SJCRH30 (cell line): ENCODE measurements at regions not wholly inside any gene's neighbourhood (a gene's known extent, or its start where the extent isn't known, plus 50 kb on each side); places are given as distances from the start of the nearest gene placed in this dataset.

ENCODE experiments used
- DNase-seq, 2 experiments: peaks; one replicate each; pipeline ENCODE4 v3.0.0-alpha.2; 2015 to 2020
- H3K27ac ChIP-seq: fragments of 250-450 bp; sonication (Bioruptor Pico); 2 replicates; pipeline ENCODE4 v1.5.1; 2020; ENCODE audit warnings: mild to moderate bottlenecking, moderate library complexity
- H3K27me3 ChIP-seq: fragments of 250-450 bp; sonication (Bioruptor Pico); 2 replicates; pipeline ENCODE4 v1.5.1; 2020; ENCODE audit warnings: mild to moderate bottlenecking, moderate library complexity
- H3K36me3 ChIP-seq: fragments of 250-450 bp; sonication (Bioruptor Pico); 2 replicates; pipeline ENCODE4 v1.5.1; 2020; ENCODE audit warnings: mild to moderate bottlenecking, moderate library complexity
- H3K4me1 ChIP-seq: fragments of 250-450 bp; sonication (Bioruptor Pico); 2 replicates; pipeline ENCODE4 v1.5.1; 2020; ENCODE audit warnings: mild to moderate bottlenecking, moderate library complexity
- H3K4me3 ChIP-seq: fragments of 250-450 bp; sonication (Bioruptor Pico); 2 replicates; pipeline ENCODE4 v1.5.1; 2020; ENCODE audit warnings: mild to moderate bottlenecking, moderate library complexity
- H3K9me3 ChIP-seq: fragments of 250-450 bp; sonication (Bioruptor Pico); replicated peaks from 2 replicates; pipeline ENCODE4 v1.5.1; 2020; ENCODE audit warnings: mild to moderate bottlenecking, moderate library complexity

- Histone ChIP-seq H3K4me3 (no peak overlapping the region), H3K27me3 (no peaks in the 10 kb centered on the region), H3K36me3 (no peaks in the 10 kb centered on the region), H3K4me1 (no peaks in the 10 kb centered on the region), H3K27ac (no peak overlapping the region), H3K9me3 (no peaks in the 10 kb centered on the region)
- DNase-seq, result no peak
These were observed 135.0 kb upstream of the ZNF804A start for GRCh38 chr2:184463102-184463865.

GRCh38 chr2:184463866-184464248, 134.5 kb upstream of the ZNF804A start:
- H3K27me3 ChIP-seq, result no peaks in the 10 kb centered on the region
- DNase-seq, result no peak

GRCh38 chr2:184468826-184469225, 129.5 kb upstream of the ZNF804A start:
- Histone ChIP-seq H3K9me3 (no peaks in the 10 kb centered on the region), H3K36me3 (no peaks in the 10 kb centered on the region), H3K27me3 (no peaks in the 10 kb centered on the region), H3K4me3 (no peak overlapping the region), H3K27ac (no peak overlapping the region), H3K4me1 (no peaks in the 10 kb centered on the region)
- no peak for DNase-seq

More at GRCh38 chr2:184463866-184464248, 134.5 kb upstream of the ZNF804A start:
- Histone ChIP-seq H3K36me3 (no peaks in the 10 kb centered on the region), H3K9me3 (no peaks in the 10 kb centered on the region), H3K4me3 (no peak overlapping the region), H3K4me1 (no peaks in the 10 kb centered on the region), H3K27ac (no peak overlapping the region)

- H3K9me3 ChIP-seq, result no peaks in the 10 kb centered on the region
- no peak overlapping the region for H3K27ac ChIP-seq
- H3K4me3 ChIP-seq, result no peak overlapping the region
- H3K4me1 ChIP-seq, result no peaks in the 10 kb centered on the region
- H3K27me3 ChIP-seq, result no peaks in the 10 kb centered on the region
- DNase-seq, result no peak
- H3K36me3 ChIP-seq, result no peaks in the 10 kb centered on the region
These were observed 125.8 kb upstream of the ZNF804A start for GRCh38 chr2:184472481-184472880.

GRCh38 chr2:184481865-184482264, 116.5 kb upstream of the ZNF804A start:
- Histone ChIP-seq H3K27me3 (no peaks in the 10 kb centered on the region), H3K4me3 (no peak overlapping the region), H3K36me3 (no peaks in the 10 kb centered on the region), H3K4me1 (no peaks in the 10 kb centered on the region), H3K9me3 (no peaks in the 10 kb centered on the region), H3K27ac (no peak overlapping the region)
- DNase-seq, result no peak

- Histone ChIP-seq H3K4me1 (no peaks in the 10 kb centered on the region), H3K36me3 (no peaks in the 10 kb centered on the region), H3K27ac (no peak overlapping the region), H3K9me3 (no peaks in the 10 kb centered on the region; the same call in 1 of the 2 replicates), H3K4me3 (no peak overlapping the region), H3K27me3 (no peaks in the 10 kb centered on the region)
- no peak for DNase-seq
These were observed 99.4 kb upstream of the ZNF804A start for GRCh38 chr2:184498936-184499335.

- DNase-seq, result no peak
- no peak overlapping the region for H3K4me3 ChIP-seq
- no peaks in the 10 kb centered on the region for H3K27me3 ChIP-seq
- no peak overlapping the region for H3K27ac ChIP-seq
- no peaks in the 10 kb centered on the region; the same call in 1 of the 2 replicates for H3K9me3 ChIP-seq
- H3K36me3 ChIP-seq, result no peaks in the 10 kb centered on the region
- no peaks in the 10 kb centered on the region for H3K4me1 ChIP-seq
These were observed 94.1 kb upstream of the ZNF804A start for GRCh38 chr2:184504252-184504651.

GRCh38 chr2:184507254-184507653, 91.1 kb upstream of the ZNF804A start:
- no peak for DNase-seq
- H3K36me3 ChIP-seq, result no peaks in the 10 kb centered on the region
- H3K27ac ChIP-seq, result no peak overlapping the region
- no peaks in the 10 kb centered on the region for H3K4me1 ChIP-seq
- no peaks in the 10 kb centered on the region; the same call in 1 of the 2 replicates for H3K9me3 ChIP-seq
- H3K4me3 ChIP-seq, result no peak overlapping the region
- H3K27me3 ChIP-seq, result no peaks in the 10 kb centered on the region

GRCh38 chr2:184517402-184517801, 80.9 kb upstream of the ZNF804A start:
- no peaks in the 10 kb centered on the region for H3K36me3 ChIP-seq
- H3K9me3 ChIP-seq, result peaks cover 9% of the 10 kb centered on the region; the same call in 1 of the 2 replicates
- no peak overlapping the region for H3K4me3 ChIP-seq
- no peak overlapping the region for H3K27ac ChIP-seq
- no peaks in the 10 kb centered on the region for H3K27me3 ChIP-seq
- no peaks in the 10 kb centered on the region for H3K4me1 ChIP-seq
- no peak for DNase-seq

GRCh38 chr2:184520441-184520840, 77.9 kb upstream of the ZNF804A start:
- no peak for DNase-seq
- Histone ChIP-seq H3K4me1 (no peaks in the 10 kb centered on the region), H3K9me3 (peaks cover 9% of the 10 kb centered on the region; the same call in 1 of the 2 replicates), H3K36me3 (no peaks in the 10 kb centered on the region), H3K4me3 (no peak overlapping the region), H3K27me3 (no peaks in the 10 kb centered on the region), H3K27ac (no peak overlapping the region)

- peaks cover 16% of the 10 kb centered on the region for H3K9me3 ChIP-seq
- H3K36me3 ChIP-seq, result no peaks in the 10 kb centered on the region
- no peak overlapping the region for H3K27ac ChIP-seq
- H3K27me3 ChIP-seq, result no peaks in the 10 kb centered on the region
- H3K4me1 ChIP-seq, result no peaks in the 10 kb centered on the region
- no peak overlapping the region for H3K4me3 ChIP-seq
- no peak for DNase-seq
These were observed 74.6 kb upstream of the ZNF804A start for GRCh38 chr2:184523732-184524131.

- Histone ChIP-seq H3K27me3 (no peaks in the 10 kb centered on the region), H3K4me1 (no peaks in the 10 kb centered on the region), H3K27ac (no peak overlapping the region), H3K36me3 (no peaks in the 10 kb centered on the region), H3K4me3 (no peak overlapping the region), H3K9me3 (peaks cover 16% of the 10 kb centered on the region)
- DNase-seq, result no peak
These were observed 73.6 kb upstream of the ZNF804A start for GRCh38 chr2:184524551-184525382.

GRCh38 chr2:184527058-184527457, 71.3 kb upstream of the ZNF804A start:
- H3K27me3 ChIP-seq, result no peaks in the 10 kb centered on the region
- no peak overlapping the region for H3K27ac ChIP-seq
- peaks cover 13% of the 10 kb centered on the region for H3K9me3 ChIP-seq

GRCh38 chr2:184528119-184528518, 70.2 kb upstream of the ZNF804A start:
- no peaks in the 10 kb centered on the region for H3K36me3 ChIP-seq
- no peaks in the 10 kb centered on the region for H3K27me3 ChIP-seq
- no peak for DNase-seq
- H3K9me3 ChIP-seq, result peaks cover 13% of the 10 kb centered on the region
- H3K4me1 ChIP-seq, result no peaks in the 10 kb centered on the region
- no peak overlapping the region for H3K4me3 ChIP-seq
- no peak overlapping the region for H3K27ac ChIP-seq

More at GRCh38 chr2:184527058-184527457, 71.3 kb upstream of the ZNF804A start:
- Histone ChIP-seq H3K4me3 (no peak overlapping the region), H3K4me1 (no peaks in the 10 kb centered on the region), H3K36me3 (no peaks in the 10 kb centered on the region)
- no peak for DNase-seq

GRCh38 chr2:184530239-184530638, 68.1 kb upstream of the ZNF804A start:
- Histone ChIP-seq H3K27ac (no peak overlapping the region), H3K27me3 (no peaks in the 10 kb centered on the region), H3K36me3 (no peaks in the 10 kb centered on the region), H3K9me3 (peaks cover 13% of the 10 kb centered on the region), H3K4me3 (no peak overlapping the region), H3K4me1 (no peaks in the 10 kb centered on the region)
- no peak for DNase-seq
